GM10266 (cell line): ENCODE measurements at regions not wholly inside any gene's neighbourhood (a gene's known extent, or its start where the extent isn't known, plus 50 kb on each side); places are given as distances from the start of the nearest gene placed in this dataset.

Experiments used
- DNase-seq: peaks from one replicate; pipeline ENCODE4 v3.0.0; 2012; ENCODE audit errors: extremely low spot score
- CTCF ChIP-seq: IDR thresholded peaks from 2 replicates; pipeline ENCODE4 v1.5.1; 2012; ENCODE audit warnings: mild to moderate bottlenecking, low read depth; ENCODE audit not compliant: control insufficient read depth, insufficient read depth; ENCODE audit errors: missing control alignments

GRCh38 chr1:30258471-30258870 is 464.9 kb downstream of the MATN1 start:
- DNase-seq, result no peak
- TF ChIP-seq CTCF, result no peak

DNA sequence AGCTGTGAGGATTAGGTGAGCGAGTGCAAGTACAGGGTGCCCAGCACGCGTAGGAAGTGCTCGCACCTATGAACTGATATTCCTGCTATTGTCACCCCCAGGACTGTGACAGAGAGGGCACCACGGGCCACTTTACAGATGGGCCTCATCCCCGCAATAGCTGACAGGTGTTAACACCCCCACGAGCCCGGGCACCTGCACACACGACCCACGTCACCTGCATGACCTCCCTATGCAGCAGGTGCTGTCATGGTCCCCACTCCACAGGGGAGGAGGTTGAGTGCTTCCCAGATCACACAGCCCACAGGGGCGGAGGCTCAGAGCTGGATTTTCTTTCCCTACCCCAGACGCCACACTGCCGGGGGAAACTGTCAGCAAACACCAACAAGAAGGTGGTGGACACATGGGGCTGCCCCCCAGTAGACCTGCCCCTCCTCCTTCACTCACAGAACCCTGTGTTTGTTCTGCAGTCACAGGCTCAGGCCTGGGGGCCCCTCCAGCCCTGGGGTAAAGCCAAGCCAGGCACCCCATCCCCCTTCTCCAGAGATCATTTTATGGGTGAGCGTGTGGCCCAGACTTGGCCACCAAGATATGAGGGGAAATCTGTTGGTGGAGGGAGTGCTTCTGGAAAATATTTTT is 465.5 kb downstream of the MATN1 start:
- TF ChIP-seq CTCF, result no peak
- DNase-seq, result no peak

GRCh38 chr1:30257322-30257721 is 466.1 kb downstream of the MATN1 start:
- no peak for TF ChIP-seq CTCF
- DNase-seq, result no peak

- no peak for DNase-seq
- TF ChIP-seq CTCF, result no peak
Observed at GRCh38 chr1:30256911-30257310, 466.5 kb downstream of the MATN1 start.

GRCh38 chr1:30255111-30255724 is 468.2 kb downstream of the MATN1 start:
- DNase-seq, result no peak
- TF ChIP-seq CTCF, result no peak

GRCh38 chr1:30253807-30254440 is 469.5 kb downstream of the MATN1 start:
- DNase-seq, result no peak
- TF ChIP-seq CTCF, result no peak

- DNase-seq, result no peak
- TF ChIP-seq CTCF, result no peak
Observed at GRCh38 chr1:30253361-30253760, 470.0 kb downstream of the MATN1 start.
